ENCODE measurements at regions not wholly inside any gene's neighbourhood (a gene's known extent, or its start where the extent isn't known, plus 50 kb on each side); places are given as distances from the start of the nearest gene placed in this dataset.

DNA sequence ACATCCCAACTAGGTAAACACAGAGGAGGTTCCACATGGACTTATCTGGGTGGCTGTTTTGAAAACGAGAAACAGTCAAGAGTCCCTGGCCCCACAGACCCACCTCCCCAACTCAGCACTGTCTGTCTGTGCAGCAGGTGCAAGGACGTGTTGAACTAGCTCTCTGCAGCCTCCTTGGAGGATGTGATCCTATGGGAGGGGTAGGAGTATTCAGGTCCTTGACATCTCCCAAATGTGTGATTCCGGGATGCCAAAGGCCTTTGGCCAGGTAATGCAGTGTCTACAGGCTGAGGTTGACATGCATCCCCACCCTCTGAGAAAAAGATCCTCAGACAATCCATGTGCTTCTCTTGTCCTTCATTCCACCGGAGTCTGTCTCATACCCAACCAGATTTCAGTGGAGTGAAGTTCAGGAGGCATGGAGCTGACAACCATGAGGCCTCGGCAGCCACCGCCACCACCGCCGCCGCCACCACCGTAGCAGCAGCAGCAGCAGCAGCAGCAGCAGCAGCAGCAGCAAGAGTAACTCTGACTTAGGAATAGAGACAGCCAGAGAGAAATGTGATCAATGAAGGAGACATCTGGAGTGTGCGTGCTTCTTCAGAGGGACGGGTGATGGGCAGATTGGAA, 151.6 kb upstream of the CAMK1G start:
- no peaks in the 10 kb centered on the region for H3K4me1 ChIP-seq (ENCODE audit: insufficient read depth)
- DNase-seq, result no peak
- TF ChIP-seq EP300 (IDR thresholded peaks at IDR 0.05) (no peak), POLR2A (IDR thresholded peaks at IDR 0.05) (no peak)
- TF ChIP-seq, protein P1, sequence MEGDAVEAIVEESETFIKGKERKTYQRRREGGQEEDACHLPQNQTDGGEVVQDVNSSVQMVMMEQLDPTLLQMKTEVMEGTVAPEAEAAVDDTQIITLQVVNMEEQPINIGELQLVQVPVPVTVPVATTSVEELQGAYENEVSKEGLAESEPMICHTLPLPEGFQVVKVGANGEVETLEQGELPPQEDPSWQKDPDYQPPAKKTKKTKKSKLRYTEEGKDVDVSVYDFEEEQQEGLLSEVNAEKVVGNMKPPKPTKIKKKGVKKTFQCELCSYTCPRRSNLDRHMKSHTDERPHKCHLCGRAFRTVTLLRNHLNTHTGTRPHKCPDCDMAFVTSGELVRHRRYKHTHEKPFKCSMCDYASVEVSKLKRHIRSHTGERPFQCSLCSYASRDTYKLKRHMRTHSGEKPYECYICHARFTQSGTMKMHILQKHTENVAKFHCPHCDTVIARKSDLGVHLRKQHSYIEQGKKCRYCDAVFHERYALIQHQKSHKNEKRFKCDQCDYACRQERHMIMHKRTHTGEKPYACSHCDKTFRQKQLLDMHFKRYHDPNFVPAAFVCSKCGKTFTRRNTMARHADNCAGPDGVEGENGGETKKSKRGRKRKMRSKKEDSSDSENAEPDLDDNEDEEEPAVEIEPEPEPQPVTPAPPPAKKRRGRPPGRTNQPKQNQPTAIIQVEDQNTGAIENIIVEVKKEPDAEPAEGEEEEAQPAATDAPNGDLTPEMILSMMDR (IDR thresholded peaks at IDR 0.05), result no peak
- H3K27me3 ChIP-seq, result no peaks in the 10 kb centered on the region
- intact Hi-C loops (cut with DNase I), result no loop called here
- no peak overlapping the region for H3K4me3 ChIP-seq
- H3K27ac ChIP-seq, result no peak overlapping the region
- WGBS, 3 donors, result 80 to 90% (median 87%) methylated on average over 12 of the region's 12 CpGs
- H3K9me3 ChIP-seq, result no peaks in the 10 kb centered on the region
- no peaks in the 10 kb centered on the region for H3K36me3 ChIP-seq

GRCh38 chr1:209432443-209432825, 151.1 kb upstream of the CAMK1G start:
- no peak for DNase-seq
- Histone ChIP-seq H3K36me3 (no peaks in the 10 kb centered on the region), H3K9me3 (no peaks in the 10 kb centered on the region), H3K27me3 (no peaks in the 10 kb centered on the region), H3K4me1 (ENCODE audit: insufficient read depth) (no peaks in the 10 kb centered on the region), H3K4me3 (no peak overlapping the region), H3K27ac (no peak overlapping the region)
- intact Hi-C loops (cut with DNase I), result no loop called here
- TF ChIP-seq, protein P1 (IDR thresholded peaks at IDR 0.05), result no peak
- WGBS, 3 donors, result 79 to 85% (median 80%) methylated on average over 4 of the region's 4 CpGs

- TF ChIP-seq EP300 (IDR thresholded peaks at IDR 0.05), result no peak
- TF ChIP-seq POLR2A (IDR thresholded peaks at IDR 0.05), result no peak
- TF ChIP-seq, protein P1 (IDR thresholded peaks at IDR 0.05), result no peak
- no peak overlapping the region for H3K4me3 ChIP-seq
- intact Hi-C loops (cut with DNase I), result no loop called here
- H3K4me1 ChIP-seq (ENCODE audit: insufficient read depth), result no peaks in the 10 kb centered on the region
- no peaks in the 10 kb centered on the region for H3K9me3 ChIP-seq
- 14 to 20% (median 17%) methylated on average over 3 of the region's 3 CpGs for WGBS, 3 donors
- H3K27ac ChIP-seq, result no peak overlapping the region
- DNase-seq, result no peak
- H3K36me3 ChIP-seq, result no peaks in the 10 kb centered on the region
- H3K27me3 ChIP-seq, result no peaks in the 10 kb centered on the region
Observed at GRCh38 chr1:209433649-209434031, 149.9 kb upstream of the CAMK1G start.

DNA sequence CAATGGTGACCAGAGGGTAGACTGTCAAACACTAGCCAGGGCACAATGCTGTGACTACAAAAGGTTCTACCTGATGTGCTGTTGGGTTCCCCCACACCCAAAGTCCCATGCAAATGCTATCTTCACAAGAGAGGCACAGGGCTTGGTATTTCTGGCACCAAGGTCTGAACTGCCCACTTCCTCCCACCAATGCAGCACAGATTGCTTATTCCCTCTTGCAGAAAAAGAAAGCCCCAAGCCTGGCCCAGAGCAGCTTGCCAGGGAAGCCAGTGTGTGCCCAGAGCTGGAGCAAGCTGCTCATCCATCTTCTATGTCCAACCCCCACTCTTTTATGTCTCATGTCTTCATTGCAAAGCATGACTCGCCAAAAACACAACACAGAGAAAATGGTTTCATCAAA, 149.4 kb upstream of the CAMK1G start:
- Histone ChIP-seq H3K36me3 (no peaks in the 10 kb centered on the region), H3K4me1 (ENCODE audit: insufficient read depth) (no peaks in the 10 kb centered on the region), H3K4me3 (no peak overlapping the region), H3K9me3 (no peaks in the 10 kb centered on the region), H3K27ac (no peak overlapping the region), H3K27me3 (no peaks in the 10 kb centered on the region)
- DNase-seq, result no peak
- TF ChIP-seq, protein P1 (IDR thresholded peaks at IDR 0.05), result no peak
- TF ChIP-seq POLR2A (IDR thresholded peaks at IDR 0.05) (no peak), EP300 (IDR thresholded peaks at IDR 0.05) (no peak)
- 61 to 68% (median 61%) methylated on average over 1 of the region's 1 CpG for WGBS, 3 donors
- intact Hi-C loops (cut with DNase I), result no loop called here
